Neural cell (in vitro differentiated cells): ENCODE measurements at regions not wholly inside any gene's neighbourhood (a gene's known extent, or its start where the extent isn't known, plus 50 kb on each side); places are given as distances from the start of the nearest gene placed in this dataset.

ENCODE experiments used
- H2AFZ ChIP-seq: fragments of 200-600, 300-800 bp; sonication (generic), shearing (Covaris generic); 2 replicates; pipeline ENCODE4 v1.6.0; 2014; ENCODE audit warnings: low read depth, mild to moderate bottlenecking, antibody characterized with exemption, low read length, moderate library complexity
- H3F3A ChIP-seq: fragments of 200-600 bp; shearing (Covaris generic); 2 replicates; pipeline ENCODE4 v1.6.1; 2016; ENCODE audit warnings: mild to moderate bottlenecking, moderate library complexity, mixed read lengths, antibody characterized with exemption, low read length; ENCODE audit not compliant: insufficient read depth, poor library complexity, severe bottlenecking
- H3K27ac ChIP-seq: fragments of 200-600, 300-800 bp; sonication (generic), shearing (Covaris generic); 2 replicates; pipeline ENCODE4 v1.5.1; 2014; ENCODE audit warnings: mild to moderate bottlenecking, low read length, moderate library complexity
- H3K27me3 ChIP-seq: fragments of 300-800, 200-600 bp; sonication (generic), shearing (Covaris generic); 2 replicates; pipeline ENCODE4 v1.6.0; 2014; ENCODE audit warnings: mild to moderate bottlenecking, low read depth, low read length, moderate library complexity; ENCODE audit not compliant: insufficient read depth
- H3K36me3 ChIP-seq: fragments of 300-800, 200-600 bp; sonication (generic), shearing (Covaris generic); 2 replicates; pipeline ENCODE4 v1.5.1; 2014; ENCODE audit warnings: mild to moderate bottlenecking, antibody characterized with exemption, low read length, moderate library complexity; ENCODE audit not compliant: insufficient read depth
- H3K4me2 ChIP-seq: fragments of 300-800, 200-600 bp; sonication (generic), shearing (Covaris generic); 2 replicates; pipeline ENCODE4 v1.6.0; 2014; ENCODE audit warnings: mild to moderate bottlenecking, low read length
- H3K4me3 ChIP-seq: fragments of 300-800, 200-600 bp; sonication (generic), shearing (Covaris generic); 2 replicates; pipeline ENCODE4 v1.5.1; 2014; ENCODE audit warnings: mild to moderate bottlenecking, low read length, moderate library complexity
- H3K79me2 ChIP-seq: fragments of 200-600 bp; shearing (Covaris generic); replicated peaks from 2 replicates; pipeline ENCODE4 v1.6.0; 2014; ENCODE audit warnings: mild to moderate bottlenecking, low read length, moderate library complexity; ENCODE audit not compliant: insufficient read depth
- H3K9ac ChIP-seq: fragments of 300-800, 200-600 bp; sonication (generic), shearing (Covaris generic); 2 replicates; pipeline ENCODE4 v1.6.1; 2016; ENCODE audit warnings: mild to moderate bottlenecking, low read length, mixed read lengths
- H3K9me2 ChIP-seq: fragments of 200-600 bp; shearing (Covaris generic); 2 replicates; pipeline ENCODE4 v1.6.1; 2016; ENCODE audit warnings: mild to moderate bottlenecking, low read length, mixed read lengths; ENCODE audit not compliant: insufficient read depth
- H3K9me3 ChIP-seq: fragments of 200-600, 300-800 bp; sonication (generic), shearing (Covaris generic); 2 replicates; pipeline ENCODE4 v1.6.1; 2016; ENCODE audit warnings: mild to moderate bottlenecking, mixed run types, low read length, moderate library complexity, mixed read lengths
- H4K20me1 ChIP-seq: fragments of 200-600 bp; shearing (Covaris generic); 2 replicates; pipeline ENCODE4 v1.6.1; 2016; ENCODE audit warnings: mild to moderate bottlenecking, mixed run types; ENCODE audit not compliant: insufficient read depth
- CTCF ChIP-seq: fragments of 450-650 bp; IDR thresholded peaks from 2 replicates; pipeline ENCODE4 v1.5.1; 2014; ENCODE audit warnings: antibody characterized with exemption, mild to moderate bottlenecking, moderate library complexity; ENCODE audit not compliant: poor library complexity, severe bottlenecking
- EP300 ChIP-seq: fragments of 450-650 bp; conservative IDR thresholded peaks from 2 replicates; pipeline ENCODE4 v1.6.1; 2014; ENCODE audit warnings: antibody characterized with exemption, mild to moderate bottlenecking, moderate library complexity; ENCODE audit not compliant: poor library complexity, severe bottlenecking
- EZH2 ChIP-seq: fragments of 200-600, 300-800 bp; shearing (Covaris generic), sonication (generic); IDR thresholded peaks from 2 replicates; pipeline ENCODE4 v1.6.1; 2014; ENCODE audit warnings: antibody characterized with exemption, low read length, borderline replicate concordance, mild to moderate bottlenecking; ENCODE audit not compliant: insufficient read depth, poor library complexity, severe bottlenecking
- MXI1 ChIP-seq: fragments of 450-650 bp; conservative IDR thresholded peaks from 2 replicates; pipeline ENCODE4 v1.6.1; 2014; ENCODE audit warnings: antibody characterized with exemption, mild to moderate bottlenecking; ENCODE audit not compliant: poor library complexity, severe bottlenecking
- POLR2AphosphoS5 ChIP-seq: IDR thresholded peaks from 2 replicates; pipeline ENCODE4 v1.6.1; 2012
- RAD21 ChIP-seq: fragments of 450-650 bp; conservative IDR thresholded peaks from 2 replicates; pipeline ENCODE4 v1.6.1; 2014; ENCODE audit warnings: antibody characterized with exemption, mild to moderate bottlenecking, moderate library complexity
- REST ChIP-seq: IDR thresholded peaks from 2 replicates; pipeline ENCODE4 v1.6.1; 2012; ENCODE audit warnings: borderline replicate concordance
- SMC3 ChIP-seq: fragments of 450-650 bp; conservative IDR thresholded peaks from 2 replicates; pipeline ENCODE4 v1.6.1; 2014; ENCODE audit warnings: antibody characterized with exemption, mild to moderate bottlenecking, moderate library complexity; ENCODE audit not compliant: poor library complexity
- TAF1 ChIP-seq: IDR thresholded peaks from 2 replicates; pipeline ENCODE4 v1.6.1; 2012; ENCODE audit warnings: low read depth

GRCh38 chr7:110246118-110246517, 844.8 kb upstream of the LRRN3 start:
- H2AFZ ChIP-seq: no peak overlapping the region
- TF ChIP-seq TAF1 (no peak), POLR2AphosphoS5 (no peak), EZH2 (no peak), RAD21 (no peak), MXI1 (no peak), CTCF (no peak), REST (no peak), EP300 (no peak), SMC3 (no peak)
- H3K27me3 ChIP-seq: no peaks in the 10 kb centered on the region
- H3K9me3 ChIP-seq: no peaks in the 10 kb centered on the region
- H3K9ac ChIP-seq: no peak overlapping the region
- no peaks in the 10 kb centered on the region for H3K36me3 ChIP-seq
- no peak overlapping the region for H3K27ac ChIP-seq
- no peak overlapping the region for H3K4me3 ChIP-seq
- H3F3A ChIP-seq: no peaks in the 10 kb centered on the region
- no peaks in the 10 kb centered on the region for H3K79me2 ChIP-seq
- no peaks in the 10 kb centered on the region for H3K9me2 ChIP-seq
- H4K20me1 ChIP-seq: no peaks in the 10 kb centered on the region
- H3K4me2 ChIP-seq: no peak overlapping the region

- no peak overlapping the region for H3K9ac ChIP-seq
- H3F3A ChIP-seq: no peaks in the 10 kb centered on the region
- H3K4me2 ChIP-seq: no peak overlapping the region
- H4K20me1 ChIP-seq: no peaks in the 10 kb centered on the region
- no peaks in the 10 kb centered on the region for H3K9me3 ChIP-seq
- no peaks in the 10 kb centered on the region for H3K36me3 ChIP-seq
- H3K79me2 ChIP-seq: no peaks in the 10 kb centered on the region
- H3K27ac ChIP-seq: no peak overlapping the region
- no peak overlapping the region for H3K4me3 ChIP-seq
- no peaks in the 10 kb centered on the region for H3K27me3 ChIP-seq
- H3K9me2 ChIP-seq: no peaks in the 10 kb centered on the region
- no peak overlapping the region for H2AFZ ChIP-seq
- TF ChIP-seq RAD21 (no peak), EZH2 (no peak), REST (no peak), SMC3 (no peak), TAF1 (no peak), CTCF (no peak), EP300 (no peak), POLR2AphosphoS5 (no peak), MXI1 (no peak)
Measured at GRCh38 chr7:110253093-110253492, 837.8 kb upstream of the LRRN3 start.
